Bronchial epithelial cell (primary cell): ENCODE measurements at regions not wholly inside any gene's neighbourhood (a gene's known extent, or its start where the extent isn't known, plus 50 kb on each side); places are given as distances from the start of the nearest gene placed in this dataset.
"Not testable (repeated sequence)": the region's sequence is repeated elsewhere in the genome, so short reads cannot be mapped to it uniquely, and the experiment has no call there.

Experiments used
- DNase-seq: peaks from one replicate; pipeline ENCODE4 v3.0.0-alpha.2; 2010; ENCODE audit warnings: low read depth
- FAIRE-seq: peaks from 2 replicates; lab custom pipeline; 2011; peaks lifted over from hg19 to GRCh38; lab: Jason Lieb, UNC
- H3K27me3 ChIP-seq: 2 replicates; pipeline ENCODE4 v1.5.1; 2011; ENCODE audit warnings: low read length; ENCODE audit not compliant: control insufficient read depth, insufficient read depth
- H3K36me3 ChIP-seq: 2 replicates; pipeline ENCODE4 v1.5.1; 2011; ENCODE audit warnings: low read length; ENCODE audit not compliant: control insufficient read depth, insufficient read depth
- H3K4me3 ChIP-seq: 2 replicates; pipeline ENCODE4 v1.5.1; 2011; ENCODE audit warnings: mild to moderate bottlenecking, low read depth, low read length, control low read depth
- TF ChIP-seq, protein P1 (sequence below): IDR thresholded peaks from 2 replicates; pipeline ENCODE4 v1.5.1; 2011; ENCODE audit warnings: mild to moderate bottlenecking, moderate library complexity, low read length, control low read depth, inconsistent platforms; ENCODE audit not compliant: insufficient read depth, severe bottlenecking

- no peak overlapping the region for H3K4me3 ChIP-seq
- H3K36me3 ChIP-seq = no peaks in the 10 kb centered on the region
- no peaks in the 10 kb centered on the region for H3K27me3 ChIP-seq
- FAIRE-seq (no peak), DNase-seq (no peak)
- TF ChIP-seq, protein P1, sequence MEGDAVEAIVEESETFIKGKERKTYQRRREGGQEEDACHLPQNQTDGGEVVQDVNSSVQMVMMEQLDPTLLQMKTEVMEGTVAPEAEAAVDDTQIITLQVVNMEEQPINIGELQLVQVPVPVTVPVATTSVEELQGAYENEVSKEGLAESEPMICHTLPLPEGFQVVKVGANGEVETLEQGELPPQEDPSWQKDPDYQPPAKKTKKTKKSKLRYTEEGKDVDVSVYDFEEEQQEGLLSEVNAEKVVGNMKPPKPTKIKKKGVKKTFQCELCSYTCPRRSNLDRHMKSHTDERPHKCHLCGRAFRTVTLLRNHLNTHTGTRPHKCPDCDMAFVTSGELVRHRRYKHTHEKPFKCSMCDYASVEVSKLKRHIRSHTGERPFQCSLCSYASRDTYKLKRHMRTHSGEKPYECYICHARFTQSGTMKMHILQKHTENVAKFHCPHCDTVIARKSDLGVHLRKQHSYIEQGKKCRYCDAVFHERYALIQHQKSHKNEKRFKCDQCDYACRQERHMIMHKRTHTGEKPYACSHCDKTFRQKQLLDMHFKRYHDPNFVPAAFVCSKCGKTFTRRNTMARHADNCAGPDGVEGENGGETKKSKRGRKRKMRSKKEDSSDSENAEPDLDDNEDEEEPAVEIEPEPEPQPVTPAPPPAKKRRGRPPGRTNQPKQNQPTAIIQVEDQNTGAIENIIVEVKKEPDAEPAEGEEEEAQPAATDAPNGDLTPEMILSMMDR = no peak
Measured at GRCh38 chr1:101485712-101486111, 248.9 kb downstream of the S1PR1 start.

DNA sequence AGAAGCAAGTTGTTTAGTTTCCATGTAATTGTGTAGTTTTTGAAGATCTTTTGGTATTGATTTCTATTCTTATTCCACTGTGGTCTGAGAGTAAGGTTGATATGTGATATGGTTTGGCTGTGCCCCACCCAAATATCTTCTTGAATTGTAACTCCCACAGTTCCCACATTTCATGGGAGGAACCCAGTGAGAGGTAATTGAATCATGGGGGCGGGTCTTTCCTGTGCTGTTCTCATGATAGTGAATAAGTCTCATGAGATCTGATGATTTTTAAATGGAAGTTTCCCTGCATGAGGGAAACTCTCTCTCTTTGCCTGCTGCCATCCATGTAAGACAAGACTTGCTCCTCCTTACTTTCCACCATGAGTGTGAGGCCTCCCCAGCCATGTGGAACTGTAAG, 255.3 kb downstream of the S1PR1 start:
- H3K4me3 ChIP-seq, FAIRE-seq, H3K36me3 ChIP-seq, H3K27me3 ChIP-seq: not testable (repeated sequence)
- peak; percentile 49 for DNase-seq

DNA sequence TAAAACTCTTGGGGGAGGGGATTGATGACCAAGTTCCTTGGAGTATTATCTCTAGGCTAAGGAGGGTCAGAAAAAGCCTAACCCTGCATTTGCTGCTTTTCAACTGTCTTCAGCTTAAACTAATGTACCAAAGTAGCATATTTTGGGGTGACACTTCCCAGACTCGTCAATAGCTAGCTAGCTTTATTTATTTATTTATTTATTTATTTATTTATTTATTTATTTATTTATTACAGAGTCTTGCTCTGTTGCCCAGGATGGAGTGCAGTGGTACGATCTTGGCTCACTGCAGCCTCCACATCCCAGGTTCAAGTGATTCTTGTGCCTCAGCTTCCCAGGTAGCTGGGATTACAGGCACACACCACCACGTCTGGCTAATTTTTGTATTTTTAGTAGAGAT, 257.1 kb downstream of the S1PR1 start:
- not testable (repeated sequence) for DNase-seq, H3K27me3 ChIP-seq, FAIRE-seq

DNA sequence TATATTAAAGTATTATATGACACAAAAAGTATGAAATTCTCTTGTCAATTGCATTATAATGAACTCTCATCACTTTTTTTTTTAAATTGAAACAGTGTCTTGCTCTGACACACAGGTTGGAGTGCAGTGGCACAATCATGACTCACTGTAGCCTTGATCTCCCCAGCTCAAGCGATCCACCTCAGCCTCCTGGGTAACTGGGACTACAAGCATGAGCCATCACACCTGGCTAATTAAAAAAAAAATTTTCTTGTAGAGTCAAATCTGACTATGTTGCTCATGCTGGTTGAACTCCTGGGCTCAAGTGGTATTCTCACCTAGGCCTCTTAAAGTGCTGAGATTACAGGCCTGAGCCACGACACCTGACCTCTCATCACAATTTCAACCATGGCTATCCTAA, 259.3 kb downstream of the S1PR1 start:
- FAIRE-seq = no peak
- Histone ChIP-seq H3K4me3 (no peak overlapping the region), H3K27me3 (no peaks in the 10 kb centered on the region), H3K36me3 (no peaks in the 10 kb centered on the region)
- DNase-seq = peak; percentile 67
- TF ChIP-seq, protein P1 = no peak

More for the DNA sequence above, 257.1 kb downstream of the S1PR1 start:
- not testable (repeated sequence) for H3K36me3 ChIP-seq, H3K4me3 ChIP-seq

DNA sequence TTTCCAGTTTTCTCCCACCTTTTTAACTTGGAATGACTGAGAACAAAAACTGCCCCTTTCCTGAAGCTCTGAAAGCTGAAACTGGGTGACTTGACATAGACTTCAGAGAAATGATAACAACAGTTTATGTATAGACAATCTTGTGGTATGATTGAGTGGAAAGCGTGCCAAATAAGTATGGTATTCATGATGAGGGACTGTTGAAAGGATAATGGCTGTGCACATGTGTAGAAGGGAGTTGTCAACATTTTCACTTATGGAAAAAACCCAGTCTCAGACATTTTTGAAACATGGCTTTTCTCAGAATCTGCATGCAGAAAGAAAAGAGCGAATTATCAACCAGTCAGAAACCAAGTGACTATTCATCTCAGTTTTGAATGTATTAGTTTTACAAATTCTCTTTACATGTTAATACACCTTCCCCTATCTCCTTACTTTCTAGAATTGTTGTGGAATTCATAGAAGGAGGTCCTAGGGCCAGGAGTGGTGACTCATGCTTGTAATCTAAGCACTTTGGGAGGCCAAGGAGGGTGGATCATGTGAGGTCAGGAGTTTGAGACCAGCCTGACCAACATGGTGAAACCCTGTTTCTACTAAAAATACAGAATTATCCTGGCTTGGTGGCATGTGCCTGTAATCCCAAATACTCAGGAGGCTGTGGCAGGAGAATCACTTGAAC, 261.2 kb downstream of the S1PR1 start:
- Histone ChIP-seq H3K27me3 (no peaks in the 10 kb centered on the region), H3K4me3 (no peak overlapping the region), H3K36me3 (no peaks in the 10 kb centered on the region)
- DNase-seq = no peak
- FAIRE-seq = no peak
- TF ChIP-seq, protein P1 = no peak

DNA sequence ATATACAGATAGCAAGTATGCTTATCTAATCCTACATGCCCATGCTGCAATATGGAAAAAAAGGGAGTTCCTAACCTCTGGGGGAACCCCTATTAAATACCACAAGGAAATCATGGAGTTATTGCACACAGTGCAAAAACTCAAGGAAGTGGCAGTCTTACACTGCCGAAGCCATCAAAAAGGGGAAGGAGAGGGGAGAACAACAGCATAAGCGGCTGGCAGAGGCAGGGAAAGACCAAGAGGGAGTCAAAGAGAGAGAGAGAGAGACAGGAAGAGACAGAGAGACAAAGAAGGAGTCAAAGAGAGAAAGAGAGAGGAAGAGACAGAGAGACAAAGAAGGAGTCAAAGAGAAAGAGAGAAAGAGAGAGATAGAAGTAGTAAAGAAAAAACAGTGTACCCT, 267.3 kb downstream of the S1PR1 start:
- H3K4me3 ChIP-seq, FAIRE-seq, H3K36me3 ChIP-seq, H3K27me3 ChIP-seq, DNase-seq: not testable (repeated sequence)

GRCh38 chr1:101505240-101505639, 268.4 kb downstream of the S1PR1 start:
- not testable (repeated sequence) for H3K27me3 ChIP-seq, DNase-seq, H3K4me3 ChIP-seq, H3K36me3 ChIP-seq, FAIRE-seq

DNA sequence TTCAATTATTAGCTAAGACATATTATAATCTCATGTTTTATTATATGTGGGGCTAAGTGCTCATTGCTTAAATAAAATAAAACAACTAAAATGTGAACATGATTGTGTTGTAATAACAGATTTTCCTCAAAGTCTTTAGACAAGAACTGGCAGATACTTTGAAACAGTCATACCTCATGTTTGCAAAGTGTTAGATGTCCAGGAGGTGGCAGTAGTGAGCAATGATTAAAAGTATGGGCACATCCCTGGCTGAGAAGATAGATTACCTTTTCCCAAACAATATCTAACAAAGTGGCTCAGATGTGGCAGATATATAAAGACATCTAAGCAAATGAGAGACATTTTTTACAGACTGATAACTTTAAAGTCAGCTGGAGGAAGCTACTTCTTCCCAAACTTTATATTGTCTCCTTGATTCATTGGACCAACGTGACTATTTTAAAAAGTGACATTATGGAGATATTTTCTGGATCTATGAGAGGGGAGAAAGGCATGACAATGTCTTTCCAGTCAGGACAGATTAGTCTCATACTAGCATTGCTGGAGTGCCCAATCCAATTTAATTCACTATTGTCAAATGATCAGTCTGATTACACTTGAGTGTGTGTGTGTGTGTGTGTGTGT, 269.8 kb downstream of the S1PR1 start:
- no peaks in the 10 kb centered on the region for H3K36me3 ChIP-seq
- TF ChIP-seq, protein P1 = peak; percentile 58
- DNase-seq = peak; percentile 41
- no peaks in the 10 kb centered on the region for H3K27me3 ChIP-seq
- no peak overlapping the region for H3K4me3 ChIP-seq
- FAIRE-seq = no peak
